Ishikawa (cell line): ENCODE measurements at regions not wholly inside any gene's neighbourhood (a gene's known extent, or its start where the extent isn't known, plus 50 kb on each side); places are given as distances from the start of the nearest gene placed in this dataset.

Experiments
- CEBPB ChIP-seq: IDR thresholded peaks from 2 replicates; pipeline ENCODE4 v1.6.1; 2012
- CREB1 ChIP-seq: IDR thresholded peaks from 2 replicates; pipeline ENCODE4 v1.6.1; 2012; ENCODE audit warnings: low read depth
- EP300 ChIP-seq: IDR thresholded peaks from 2 replicates; pipeline ENCODE4 v1.6.1; 2012; ENCODE audit warnings: borderline replicate concordance
- FOXM1 ChIP-seq: IDR thresholded peaks from 2 replicates; pipeline ENCODE4 v1.6.1; 2012; ENCODE audit warnings: low read depth, borderline replicate concordance
- NFIC ChIP-seq: IDR thresholded peaks from 2 replicates; pipeline ENCODE4 v1.6.1; 2012
- RAD21 ChIP-seq: IDR thresholded peaks from 2 replicates; pipeline ENCODE4 v1.6.1; 2012; ENCODE audit warnings: low read depth
- TAF1 ChIP-seq: IDR thresholded peaks from 2 replicates; pipeline ENCODE4 v1.6.1; 2012; ENCODE audit warnings: low read depth, mild to moderate bottlenecking
- TCF12 ChIP-seq: IDR thresholded peaks from 2 replicates; pipeline ENCODE4 v1.6.1; 2012; ENCODE audit warnings: low read depth
- YY1 ChIP-seq: IDR thresholded peaks from 2 replicates; pipeline ENCODE4 v1.6.1; 2012; ENCODE audit warnings: low read depth
- ZBTB7A ChIP-seq: IDR thresholded peaks from 2 replicates; pipeline ENCODE4 v1.6.1; 2012; ENCODE audit warnings: low read depth
- TF ChIP-seq, protein P1 (sequence below): IDR thresholded peaks from 2 replicates; pipeline ENCODE4 v1.6.1; 2012
- TF ChIP-seq, protein P2 (sequence below): IDR thresholded peaks from 2 replicates; pipeline ENCODE4 v1.6.1; 2012
- TF ChIP-seq, protein P3 (sequence below): IDR thresholded peaks from 2 replicates; pipeline ENCODE4 v1.6.1; 2012; ENCODE audit warnings: low read depth, mild to moderate bottlenecking

DNA sequence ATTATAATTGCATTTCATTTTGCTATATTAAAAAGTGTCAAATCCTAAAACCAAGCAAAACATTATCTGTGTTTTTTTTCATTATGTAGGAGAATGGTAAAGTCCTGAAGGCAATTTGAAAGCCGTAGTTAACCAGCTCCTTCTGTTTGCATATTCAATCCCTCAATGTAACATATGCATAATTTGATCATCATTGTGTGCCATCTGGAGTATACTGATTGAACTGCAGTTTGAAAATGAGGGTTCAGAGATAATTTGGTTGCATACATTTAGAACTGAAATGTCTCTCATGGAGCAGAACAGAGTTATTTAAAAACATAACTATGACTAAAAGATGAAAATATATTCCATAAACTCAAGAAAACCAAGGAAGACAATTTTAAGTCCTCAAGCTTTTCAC is 518.6 kb downstream of the GBE1 start:
- TF ChIP-seq YY1 (no peak), TCF12 (no peak), EP300 (no peak), CREB1 (no peak), RAD21 (peak; percentile 69), TAF1 (no peak), ZBTB7A (no peak), NFIC (no peak), CEBPB (no peak), FOXM1 (no peak)
- TF ChIP-seq, protein P1, sequence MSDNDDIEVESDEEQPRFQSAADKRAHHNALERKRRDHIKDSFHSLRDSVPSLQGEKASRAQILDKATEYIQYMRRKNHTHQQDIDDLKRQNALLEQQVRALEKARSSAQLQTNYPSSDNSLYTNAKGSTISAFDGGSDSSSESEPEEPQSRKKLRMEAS, result no peak
- TF ChIP-seq, protein P2, sequence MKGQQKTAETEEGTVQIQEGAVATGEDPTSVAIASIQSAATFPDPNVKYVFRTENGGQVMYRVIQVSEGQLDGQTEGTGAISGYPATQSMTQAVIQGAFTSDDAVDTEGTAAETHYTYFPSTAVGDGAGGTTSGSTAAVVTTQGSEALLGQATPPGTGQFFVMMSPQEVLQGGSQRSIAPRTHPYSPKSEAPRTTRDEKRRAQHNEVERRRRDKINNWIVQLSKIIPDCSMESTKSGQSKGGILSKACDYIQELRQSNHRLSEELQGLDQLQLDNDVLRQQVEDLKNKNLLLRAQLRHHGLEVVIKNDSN, result no peak
- TF ChIP-seq, protein P3, sequence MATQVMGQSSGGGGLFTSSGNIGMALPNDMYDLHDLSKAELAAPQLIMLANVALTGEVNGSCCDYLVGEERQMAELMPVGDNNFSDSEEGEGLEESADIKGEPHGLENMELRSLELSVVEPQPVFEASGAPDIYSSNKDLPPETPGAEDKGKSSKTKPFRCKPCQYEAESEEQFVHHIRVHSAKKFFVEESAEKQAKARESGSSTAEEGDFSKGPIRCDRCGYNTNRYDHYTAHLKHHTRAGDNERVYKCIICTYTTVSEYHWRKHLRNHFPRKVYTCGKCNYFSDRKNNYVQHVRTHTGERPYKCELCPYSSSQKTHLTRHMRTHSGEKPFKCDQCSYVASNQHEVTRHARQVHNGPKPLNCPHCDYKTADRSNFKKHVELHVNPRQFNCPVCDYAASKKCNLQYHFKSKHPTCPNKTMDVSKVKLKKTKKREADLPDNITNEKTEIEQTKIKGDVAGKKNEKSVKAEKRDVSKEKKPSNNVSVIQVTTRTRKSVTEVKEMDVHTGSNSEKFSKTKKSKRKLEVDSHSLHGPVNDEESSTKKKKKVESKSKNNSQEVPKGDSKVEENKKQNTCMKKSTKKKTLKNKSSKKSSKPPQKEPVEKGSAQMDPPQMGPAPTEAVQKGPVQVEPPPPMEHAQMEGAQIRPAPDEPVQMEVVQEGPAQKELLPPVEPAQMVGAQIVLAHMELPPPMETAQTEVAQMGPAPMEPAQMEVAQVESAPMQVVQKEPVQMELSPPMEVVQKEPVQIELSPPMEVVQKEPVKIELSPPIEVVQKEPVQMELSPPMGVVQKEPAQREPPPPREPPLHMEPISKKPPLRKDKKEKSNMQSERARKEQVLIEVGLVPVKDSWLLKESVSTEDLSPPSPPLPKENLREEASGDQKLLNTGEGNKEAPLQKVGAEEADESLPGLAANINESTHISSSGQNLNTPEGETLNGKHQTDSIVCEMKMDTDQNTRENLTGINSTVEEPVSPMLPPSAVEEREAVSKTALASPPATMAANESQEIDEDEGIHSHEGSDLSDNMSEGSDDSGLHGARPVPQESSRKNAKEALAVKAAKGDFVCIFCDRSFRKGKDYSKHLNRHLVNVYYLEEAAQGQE, result no peak
